HG03060 (cell line): ENCODE measurements at regions not wholly inside any gene's neighbourhood (a gene's known extent, or its start where the extent isn't known, plus 50 kb on each side); places are given as distances from the start of the nearest gene placed in this dataset.
"Not testable (repeated sequence)": the region's sequence is repeated elsewhere in the genome, so short reads cannot be mapped to it uniquely, and the experiment has no call there.

Experiments used
- ATAC-seq: cut with Tn5 transposase; IDR thresholded peaks from one replicate; pipeline ENCODE4 v1.9.1; 2021; ENCODE audit warnings: low read depth, moderate number of reproducible peaks; ENCODE audit not compliant: unreplicated experiment

DNA sequence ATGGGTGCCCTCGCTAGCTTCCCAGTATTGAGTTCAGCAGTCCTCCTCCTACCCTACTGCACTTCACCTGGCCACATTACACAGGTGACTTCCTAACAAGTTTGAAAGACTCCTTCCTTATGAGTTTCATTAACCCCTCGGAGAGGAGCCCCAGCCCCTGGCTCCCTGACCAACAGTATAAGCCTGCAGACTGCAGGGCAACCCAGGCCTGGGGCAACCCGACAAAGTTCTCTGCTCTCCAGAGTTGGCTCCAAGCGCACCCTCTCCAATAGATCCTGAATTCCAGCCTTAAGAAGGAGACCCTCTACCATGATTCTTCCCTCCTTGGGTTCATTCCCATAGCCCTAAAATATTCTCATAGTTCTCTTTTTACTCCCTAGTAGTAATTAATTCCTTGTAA lies 1162.8 kb upstream of the TMEFF2 start:
- no peak for ATAC-seq

DNA sequence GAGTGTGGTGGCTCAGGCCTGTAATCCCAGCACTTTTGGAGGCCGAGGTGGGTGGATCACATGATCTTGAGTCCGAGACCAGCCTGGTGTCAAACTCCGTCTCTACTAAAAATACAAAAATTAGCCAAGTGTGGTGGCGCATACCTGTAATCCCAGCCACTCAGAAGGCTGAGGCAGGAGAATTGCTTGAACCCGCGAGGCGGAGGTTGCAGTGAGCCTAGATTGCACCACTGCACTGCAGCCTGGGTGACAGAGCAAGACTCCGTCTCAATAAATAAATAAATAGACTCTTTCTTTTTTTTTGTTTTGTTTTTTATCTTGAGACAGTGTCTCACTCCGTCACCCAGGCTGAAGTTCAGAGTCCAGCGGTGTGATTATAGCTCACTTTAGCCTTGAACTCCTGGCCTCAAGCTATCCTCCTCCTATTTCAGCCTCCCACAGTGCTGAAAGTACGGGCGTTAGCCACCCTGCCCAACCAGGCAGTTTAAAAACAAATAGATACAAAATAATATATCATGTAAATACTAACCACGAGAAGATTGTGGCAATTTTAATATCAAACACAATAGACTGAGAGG lies 1158.0 kb upstream of the TMEFF2 start:
- not testable (repeated sequence) for ATAC-seq

DNA sequence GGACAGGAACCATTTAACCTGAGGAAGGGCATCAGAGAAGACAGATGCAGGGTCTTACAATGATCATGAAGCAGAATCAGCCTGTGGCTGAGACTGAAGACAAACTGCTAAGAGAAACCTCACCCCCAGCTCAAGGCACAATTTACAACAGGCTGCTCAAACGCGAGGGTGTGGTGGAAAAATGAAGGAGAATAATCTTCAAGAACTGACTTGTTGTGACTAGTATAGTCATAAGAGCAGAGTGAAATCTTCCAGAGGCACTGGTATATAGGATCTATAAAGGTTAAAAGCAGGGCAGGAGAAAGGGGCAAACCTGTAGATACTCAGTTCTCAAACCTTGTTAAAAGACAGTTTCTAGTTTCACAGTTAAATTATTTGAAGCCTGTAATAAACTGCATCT lies 1155.8 kb upstream of the TMEFF2 start:
- ATAC-seq: no peak

DNA sequence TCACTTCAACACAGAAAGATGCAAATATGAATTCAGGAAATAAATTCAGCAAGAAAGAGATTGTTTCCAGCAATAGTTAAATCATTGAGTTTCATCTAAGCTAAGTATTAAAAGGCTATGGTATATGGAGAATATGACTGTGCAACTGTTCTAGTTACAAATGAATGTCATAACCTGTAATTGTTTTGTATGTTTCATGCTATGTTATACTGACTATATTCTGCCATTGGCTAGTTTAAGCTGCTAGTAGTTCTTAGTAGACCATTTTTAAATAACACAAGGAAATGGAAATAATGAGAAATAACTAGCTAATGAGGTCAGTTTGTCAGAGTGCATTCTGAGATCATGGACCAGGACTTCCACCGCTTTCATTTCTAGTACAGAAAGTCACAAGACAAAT lies 1154.9 kb upstream of the TMEFF2 start:
- ATAC-seq: no peak

DNA sequence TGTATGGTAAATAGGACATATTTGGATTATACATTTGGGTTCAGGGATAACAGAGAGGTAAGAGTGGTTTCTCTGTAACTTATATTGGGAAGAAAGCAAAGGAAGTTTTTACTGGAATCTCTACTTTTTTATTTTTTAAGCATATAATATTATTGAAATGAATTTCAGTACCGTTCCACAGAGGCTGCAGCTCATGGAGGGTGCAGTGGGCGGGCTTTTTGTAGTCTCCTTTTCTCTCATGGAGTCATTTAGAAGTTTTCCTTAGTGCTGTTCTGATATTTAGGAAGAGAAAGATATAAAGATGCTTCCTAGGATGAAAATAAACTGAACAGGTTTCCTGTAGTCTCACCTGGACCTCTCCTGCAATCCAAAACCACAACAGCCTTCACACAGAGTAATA lies 1153.3 kb upstream of the TMEFF2 start:
- no peak for ATAC-seq

DNA sequence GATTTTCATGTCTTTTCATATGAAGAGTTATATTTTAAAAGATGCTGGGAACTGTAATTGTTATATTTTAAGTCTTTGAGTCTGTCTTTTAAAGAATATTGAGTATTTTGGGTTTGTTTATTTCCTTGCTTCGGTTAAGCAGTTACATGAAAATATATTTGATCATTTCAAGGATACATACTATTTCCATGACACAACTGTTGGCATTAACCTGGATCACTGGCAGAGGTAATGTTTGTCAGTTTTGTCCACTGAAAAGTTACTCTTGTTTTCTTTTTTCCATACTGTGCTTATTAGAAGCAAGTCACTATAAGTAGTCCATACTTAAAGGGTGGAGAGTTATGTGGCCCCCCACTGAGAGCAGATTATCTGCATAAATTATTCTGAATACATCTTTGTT lies 1142.0 kb upstream of the TMEFF2 start:
- ATAC-seq: no peak

DNA sequence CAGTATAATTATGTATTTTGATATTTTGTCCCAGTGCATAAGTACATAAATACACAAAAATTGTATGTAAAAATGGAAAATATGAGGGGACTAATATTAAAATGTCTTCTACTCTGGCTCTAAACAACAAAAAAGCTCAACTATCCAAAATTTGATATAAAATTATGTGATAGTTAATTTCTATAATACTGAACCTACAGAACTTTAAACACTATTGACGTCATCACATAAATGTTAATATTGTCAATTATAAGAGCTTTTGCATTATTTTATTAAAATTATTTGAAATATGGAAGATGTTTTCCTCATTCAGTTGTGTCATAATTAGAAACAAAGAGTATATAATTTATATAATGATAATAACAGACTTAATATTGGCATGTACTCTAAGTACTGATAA lies 1139.7 kb upstream of the TMEFF2 start:
- ATAC-seq: no peak

DNA sequence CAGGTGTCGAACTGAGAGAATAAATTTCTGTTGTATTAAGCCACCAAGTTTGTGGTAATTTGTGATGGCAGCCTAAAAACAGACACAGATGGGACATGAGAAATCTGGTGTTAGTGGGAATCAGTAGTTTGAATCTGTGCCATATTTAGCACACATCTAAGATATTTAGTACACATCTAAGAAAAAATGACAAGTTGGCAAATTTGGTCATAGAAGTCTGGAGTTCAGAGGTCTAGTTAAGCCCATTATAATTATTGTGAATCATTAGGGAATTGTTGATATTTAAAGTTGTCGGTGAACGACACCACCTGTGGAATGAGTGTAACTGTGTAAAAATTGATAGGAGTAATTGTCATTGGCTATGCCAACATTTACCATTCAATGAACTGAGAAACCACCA lies 1138.8 kb upstream of the TMEFF2 start:
- no peak for ATAC-seq

DNA sequence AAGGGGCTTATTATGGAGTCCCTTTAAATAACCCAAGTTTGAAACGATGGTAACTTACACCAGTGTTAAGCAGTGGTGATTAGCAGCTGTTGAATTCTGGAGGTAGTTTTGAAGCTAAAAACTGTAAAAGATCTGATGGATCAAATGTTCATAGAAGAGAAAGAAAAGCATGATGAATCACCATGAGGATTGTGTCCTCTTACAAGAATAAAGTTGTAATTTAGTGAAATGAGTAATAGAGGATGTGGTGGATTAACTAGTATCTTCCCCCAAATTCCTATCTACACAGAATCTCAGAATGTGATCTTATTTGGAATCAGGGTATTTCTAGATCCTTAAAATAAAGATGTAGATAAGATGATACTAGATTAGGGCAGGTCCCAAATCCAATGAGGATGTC lies 1138.2 kb upstream of the TMEFF2 start:
- no peak for ATAC-seq

DNA sequence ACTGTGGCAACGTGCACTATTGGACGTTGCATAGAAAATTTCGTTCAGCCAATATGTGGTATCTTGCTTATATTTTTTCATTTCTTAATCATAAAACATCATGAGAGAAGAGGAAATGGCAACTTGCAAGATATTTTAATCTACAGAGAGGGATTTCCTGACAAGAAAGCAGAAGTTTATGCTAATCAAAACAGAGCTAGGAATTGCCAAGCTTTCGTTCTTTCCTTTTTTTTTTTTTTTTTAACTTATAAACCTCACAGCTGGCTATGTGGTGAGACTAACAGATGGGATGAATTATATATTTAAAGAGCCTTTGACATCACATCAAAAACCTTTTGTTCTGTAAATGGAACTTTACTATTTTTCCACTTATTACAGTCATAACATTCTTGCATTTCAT lies 1136.9 kb upstream of the TMEFF2 start:
- no peak for ATAC-seq

DNA sequence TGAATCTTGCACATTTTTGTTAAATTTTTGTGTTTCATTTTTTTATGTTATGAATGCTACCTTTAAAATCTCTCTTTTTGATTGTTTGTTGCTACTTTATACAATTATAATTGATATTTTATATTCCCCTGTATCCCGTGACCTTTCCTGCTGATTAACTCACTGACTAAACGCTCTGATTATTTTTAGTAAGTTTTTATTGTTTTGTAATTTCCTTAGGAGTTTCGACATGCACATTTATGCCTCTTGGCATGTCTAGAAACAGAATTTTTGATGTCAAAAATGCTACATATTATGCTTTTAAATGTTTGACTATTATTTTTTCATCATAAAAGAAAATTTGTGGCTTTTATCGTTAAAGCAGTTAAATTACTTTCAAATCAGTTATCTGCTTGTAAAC lies 1131.6 kb upstream of the TMEFF2 start:
- no peak for ATAC-seq

DNA sequence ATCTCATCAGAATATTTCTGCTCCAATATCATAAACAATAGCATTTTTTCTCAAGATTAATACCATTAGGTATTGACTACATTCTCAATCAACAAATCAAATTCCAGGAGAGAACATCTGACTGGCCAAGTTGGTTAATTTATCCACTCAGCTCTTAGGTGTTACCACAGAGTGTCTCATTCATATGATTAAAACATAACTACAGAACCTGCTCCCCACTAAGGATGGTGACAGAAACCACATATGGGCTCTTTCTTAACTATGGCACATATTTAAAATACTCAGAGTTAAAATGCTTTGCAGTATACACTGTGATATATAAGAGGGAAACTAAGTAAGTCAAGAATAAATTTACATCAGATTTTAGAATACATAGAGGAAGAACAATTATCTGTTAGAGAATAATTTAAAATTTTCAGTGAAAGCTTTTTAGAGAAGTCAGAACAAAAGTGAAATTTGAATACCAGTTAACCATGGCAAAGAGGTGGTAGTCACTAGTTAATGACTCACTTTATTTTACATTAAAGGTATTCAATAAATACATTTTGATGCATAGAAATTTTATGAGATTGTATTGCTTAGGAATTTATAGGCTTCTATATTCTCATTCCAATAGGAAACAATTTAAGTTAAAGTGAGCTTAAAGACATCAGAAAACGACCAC lies 1120.8 kb upstream of the TMEFF2 start:
- ATAC-seq: peak; percentile 69

DNA sequence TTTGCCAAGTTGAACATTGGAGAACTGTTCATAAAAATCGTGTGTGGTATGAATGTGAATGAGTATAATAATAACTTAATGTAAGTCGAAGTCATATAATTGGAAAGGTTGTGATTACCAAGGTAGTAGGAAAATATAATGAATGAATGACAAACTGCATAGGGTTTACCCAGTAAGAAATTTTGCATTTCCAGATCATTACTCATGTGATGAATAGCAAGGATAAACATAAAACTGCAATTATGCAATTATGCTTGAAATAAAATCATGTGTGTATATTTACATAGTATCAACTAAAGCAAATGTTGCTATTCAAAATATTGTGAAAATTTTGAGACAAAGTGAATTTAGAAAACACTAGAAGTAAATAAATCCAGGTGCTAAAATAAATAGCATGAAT lies 1108.7 kb upstream of the TMEFF2 start:
- ATAC-seq: no peak

DNA sequence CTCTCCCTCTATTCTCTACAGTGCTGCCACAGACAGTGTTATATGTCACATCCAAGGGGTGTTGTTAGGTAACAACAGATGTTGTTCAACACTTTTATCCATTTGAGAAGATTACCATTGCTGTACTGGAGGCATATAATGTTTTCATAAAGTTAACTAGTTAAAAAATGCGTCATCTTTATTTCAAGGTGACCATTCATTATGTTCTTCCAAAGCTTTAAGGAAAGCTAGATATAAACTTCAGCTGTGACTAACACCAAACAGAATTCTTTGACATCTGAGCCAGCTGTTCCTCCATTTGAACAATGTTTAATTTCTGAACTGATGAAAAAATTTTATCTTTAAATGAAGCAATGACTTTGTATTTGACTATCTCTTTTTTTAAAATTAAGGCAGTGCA lies 1099.6 kb upstream of the TMEFF2 start:
- no peak for ATAC-seq

DNA sequence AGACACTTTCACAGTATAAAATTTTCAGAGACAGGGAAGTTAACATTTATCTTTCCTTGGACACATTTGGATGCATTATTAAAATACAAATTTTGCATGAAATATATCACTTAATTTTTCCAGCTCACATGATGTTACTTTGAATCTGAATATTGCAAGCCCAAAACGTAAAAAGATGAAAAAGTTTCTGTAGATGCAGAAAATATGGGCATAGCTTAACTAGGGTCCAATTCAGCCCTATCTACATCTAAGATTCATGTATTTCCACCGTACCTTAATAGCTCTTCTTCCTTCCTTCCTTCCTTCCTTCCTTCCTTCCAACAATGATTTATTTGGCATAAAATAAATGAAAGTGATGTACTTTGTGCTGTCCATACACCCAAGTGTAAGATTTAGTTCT lies 1084.6 kb upstream of the TMEFF2 start:
- no peak for ATAC-seq

DNA sequence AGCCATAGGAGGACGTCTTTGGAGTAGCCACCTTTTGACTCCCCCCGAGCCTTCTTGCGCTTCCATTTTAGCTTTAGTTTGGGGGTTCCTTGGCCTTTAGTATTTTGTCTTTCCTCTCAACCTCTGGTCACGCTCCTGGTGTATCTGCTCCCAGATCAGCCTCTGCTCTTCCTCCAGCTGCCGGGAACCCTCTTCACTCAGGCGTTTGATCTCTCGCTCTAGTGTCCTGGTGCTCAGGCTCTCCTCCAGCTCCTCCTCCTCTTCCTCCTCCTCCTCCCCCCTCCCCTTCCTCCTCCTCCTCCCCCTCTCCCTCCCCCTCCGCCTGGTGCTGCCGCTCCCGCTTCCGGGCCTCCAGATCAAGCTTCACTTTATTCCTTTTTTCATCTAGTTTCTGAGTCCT lies 1082.3 kb upstream of the TMEFF2 start:
- ATAC-seq: no peak

DNA sequence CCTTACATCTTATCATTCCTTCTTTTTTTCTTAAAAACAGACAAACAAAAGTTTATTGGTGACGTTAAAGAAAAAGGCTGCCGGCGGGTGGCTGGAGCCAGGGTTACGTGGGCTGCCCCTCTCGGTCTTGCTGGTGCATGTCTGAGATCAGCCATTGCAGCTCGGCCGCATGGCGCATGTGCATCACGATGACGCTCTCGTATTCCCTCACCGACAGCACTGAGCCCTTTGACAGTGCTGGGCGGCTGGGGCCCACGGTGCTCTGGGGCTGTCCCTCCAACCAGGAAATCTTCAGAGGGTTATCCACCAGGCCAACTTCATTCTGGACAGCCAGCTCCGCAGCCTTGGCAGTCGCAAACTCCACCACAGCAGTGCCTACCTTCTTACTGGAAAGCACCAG lies 1081.8 kb upstream of the TMEFF2 start:
- ATAC-seq: no peak

DNA sequence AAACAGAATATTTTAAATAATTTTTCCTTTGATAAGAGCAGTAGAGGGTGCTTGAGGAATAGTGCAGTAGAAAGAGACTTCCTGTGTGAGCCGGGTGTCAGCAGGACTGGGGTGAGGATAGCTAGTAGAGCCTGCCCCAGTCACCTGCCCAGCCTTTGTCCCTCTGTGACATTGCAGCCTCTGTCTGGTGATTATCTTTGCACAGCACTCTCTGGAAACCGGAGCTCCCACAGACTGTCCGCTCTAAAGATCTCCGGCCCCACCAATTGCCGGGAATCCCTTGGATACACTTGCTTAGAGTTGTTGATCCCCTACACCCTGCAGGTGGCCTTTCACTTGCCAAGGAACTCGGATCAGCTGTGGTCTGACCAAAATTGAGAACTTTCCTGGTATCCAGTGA lies 1081.3 kb upstream of the TMEFF2 start:
- ATAC-seq: no peak

DNA sequence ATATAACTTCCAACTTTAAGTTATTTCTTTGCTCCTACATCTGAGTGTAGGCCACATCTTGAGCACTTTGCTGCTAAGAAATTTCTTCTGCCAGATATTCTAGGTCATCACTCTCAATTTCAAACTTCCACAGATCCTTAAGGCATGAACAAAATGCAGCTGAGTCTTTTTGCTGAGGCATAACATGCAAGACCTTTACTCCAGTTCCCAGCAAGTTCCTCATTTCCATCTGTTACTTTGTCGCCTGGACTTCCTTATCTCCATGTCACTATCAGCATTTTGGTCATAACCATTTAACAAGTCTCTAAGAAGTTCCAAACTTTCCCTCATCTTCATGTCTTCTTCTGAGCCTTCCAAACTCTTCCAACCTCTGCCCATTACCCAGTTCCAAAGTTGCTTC lies 1077.3 kb upstream of the TMEFF2 start:
- no peak for ATAC-seq

DNA sequence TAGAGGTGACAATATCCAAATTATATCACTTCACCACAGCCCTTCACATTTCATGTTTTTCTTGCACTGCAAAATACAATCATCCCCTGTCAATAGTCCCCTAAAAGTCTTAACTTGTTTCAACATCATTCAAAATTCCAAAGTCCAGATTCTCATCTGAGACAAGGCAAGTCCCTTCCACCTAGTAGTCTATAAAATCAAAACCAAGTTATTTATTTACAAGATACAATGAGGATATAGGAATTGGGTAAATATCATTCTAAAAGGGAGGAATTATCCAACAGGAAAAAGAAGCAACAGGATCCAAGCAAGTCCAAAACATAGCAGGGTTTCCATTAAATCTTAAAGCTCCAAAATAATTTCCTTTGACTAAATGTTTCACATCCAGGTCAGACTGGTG lies 1076.1 kb upstream of the TMEFF2 start:
- no peak for ATAC-seq

DNA sequence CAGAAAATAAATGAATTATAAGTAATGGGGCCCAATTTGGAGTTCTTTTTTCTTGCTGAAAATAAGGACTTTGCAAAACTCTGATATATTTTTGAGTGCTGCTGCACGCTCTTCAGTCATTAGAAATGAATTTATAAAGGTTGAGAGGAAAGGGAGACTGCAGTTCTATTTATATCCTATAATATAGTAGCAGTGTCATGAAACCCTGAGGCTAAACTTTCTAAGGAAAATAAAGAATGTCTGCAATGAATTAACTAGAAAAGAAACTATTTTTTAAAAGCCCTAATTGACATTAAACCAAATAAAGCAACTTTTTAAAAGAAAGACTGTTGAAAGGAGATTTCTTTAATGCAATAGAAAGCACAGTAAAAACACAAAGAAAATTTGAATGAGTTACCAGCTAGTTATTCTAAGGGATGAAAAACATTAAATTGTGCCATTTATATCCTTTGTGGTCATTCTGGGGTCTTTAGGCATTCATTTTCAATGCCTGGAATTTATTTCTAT lies 1072.8 kb upstream of the TMEFF2 start:
- no peak for ATAC-seq

DNA sequence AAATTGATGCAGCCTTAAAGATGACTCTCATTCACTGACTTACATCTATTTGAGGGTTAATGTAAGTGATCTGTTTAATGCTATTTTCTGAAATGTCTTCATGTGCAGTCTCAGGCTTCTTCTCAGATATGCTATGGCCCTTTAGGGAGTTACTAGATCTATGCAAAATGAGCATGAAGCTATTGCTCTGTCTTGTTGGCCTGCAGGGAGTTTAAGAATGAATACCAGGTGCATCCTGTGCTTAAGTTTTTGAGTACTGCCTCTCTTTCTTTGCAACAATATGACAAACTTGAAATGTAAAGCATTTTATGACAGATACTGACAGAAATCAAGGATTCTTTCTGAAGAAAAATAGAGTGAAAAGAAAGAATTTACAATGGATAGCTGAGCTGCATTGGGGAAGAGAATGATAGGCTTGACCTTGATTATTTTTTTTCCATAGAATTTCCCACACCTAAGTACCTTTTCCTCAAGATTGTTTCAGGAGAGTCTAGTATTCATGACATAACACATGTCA lies 1058.3 kb upstream of the TMEFF2 start:
- ATAC-seq: no peak
